A673 (cell line): ENCODE measurements at regions not wholly inside any gene's neighbourhood (a gene's known extent, or its start where the extent isn't known, plus 50 kb on each side); places are given as distances from the start of the nearest gene placed in this dataset.
"Not testable (repeated sequence)": the region's sequence is repeated elsewhere in the genome, so short reads cannot be mapped to it uniquely, and the experiment has no call there.

Experiments used
- BruUV-seq: library from RNA; stranded (reverse); fragments of 400-500 nt; replicated peaks from 2 replicates; lab custom pipeline; 2021; lab: Mats Ljungman, UMichigan
- CTCF ChIA-PET: fragments of 300-600 bp; sonication (Branson Sonifier 250); formaldehyde crosslinking; loops from one replicate; lab custom pipeline; 2022; ENCODE audit warnings: antibody characterized with exemption; lab: Charles Lee
- POLR2A ChIA-PET: fragments of 300-600 bp; sonication (Branson Sonifier 250); formaldehyde crosslinking; loops from one replicate; lab custom pipeline; 2022; ENCODE audit warnings: antibody characterized with exemption; ENCODE audit not compliant: low non-redundant PET; lab: Charles Lee
- DNase-seq: peaks from one replicate; pipeline ENCODE4 v3.0.0-alpha.2; 2015; ENCODE audit warnings: low spot score
- H3K27ac ChIP-seq: fragments of 200-600 bp; sonication (generic); 2 replicates; pipeline ENCODE4 v1.5.1; 2016; ENCODE audit warnings: mixed run types, low read depth, mild to moderate bottlenecking, mixed read lengths, antibody characterized with exemption, low read length; ENCODE audit not compliant: poor library complexity, severe bottlenecking
- H3K27me3 ChIP-seq: fragments of 200-600 bp; sonication (generic); replicated peaks from 2 replicates; pipeline ENCODE4 v1.6.1; 2017; ENCODE audit warnings: mixed run types, low read depth, mild to moderate bottlenecking, mixed read lengths, antibody characterized with exemption, low read length; ENCODE audit not compliant: insufficient read depth, poor library complexity
- H3K36me3 ChIP-seq: fragments of 200-600 bp; sonication (generic); 2 replicates; pipeline ENCODE4 v1.6.1; 2016; ENCODE audit warnings: mixed run types, mild to moderate bottlenecking, mixed read lengths, antibody characterized with exemption, low read length; ENCODE audit not compliant: insufficient read depth, poor library complexity, severe bottlenecking
- H3K4me1 ChIP-seq: fragments of 200-600 bp; sonication (generic); 2 replicates; pipeline ENCODE4 v1.6.1; 2017; ENCODE audit warnings: mixed run types, mild to moderate bottlenecking, mixed read lengths, antibody characterized with exemption, low read length; ENCODE audit not compliant: insufficient read depth, poor library complexity, severe bottlenecking
- H3K4me3 ChIP-seq: fragments of 200-600 bp; sonication (generic); 2 replicates; pipeline ENCODE4 v1.5.1; 2016; ENCODE audit warnings: low read depth, mixed run types, mild to moderate bottlenecking, mixed read lengths, low read length; ENCODE audit not compliant: poor library complexity, severe bottlenecking
- H3K9me3 ChIP-seq: fragments of 200-600 bp; sonication (generic); 2 replicates; pipeline ENCODE4 v1.6.1; 2016; ENCODE audit warnings: mixed run types, low read depth, mild to moderate bottlenecking, mixed read lengths, antibody characterized with exemption, low read length; ENCODE audit not compliant: poor library complexity, severe bottlenecking
- CTCF ChIP-seq: fragments of 300-800, 200-600 bp; sonication (generic); conservative IDR thresholded peaks from 2 replicates; pipeline ENCODE4 v1.5.1; 2017; ENCODE audit warnings: low read depth, mild to moderate bottlenecking, antibody characterized with exemption, low read length, moderate library complexity, mixed read lengths
- EZH2 ChIP-seq: fragments of 200-600 bp; sonication (generic); IDR thresholded peaks from 2 replicates; pipeline ENCODE4 v1.6.1; 2017; ENCODE audit warnings: borderline replicate concordance, low read depth, mild to moderate bottlenecking, mixed read lengths, antibody characterized with exemption, low read length; ENCODE audit not compliant: poor library complexity, severe bottlenecking
- intact Hi-C: fragments of 100-400 bp; cut with micrococcal nuclease; formaldehyde crosslinking; loops from one replicate; pipeline ENCODE4 v1.10.0; 2022; ENCODE audit not compliant: unreplicated experiment

- intact Hi-C loops, result no loop called here
- no peak for DNase-seq
- Histone ChIP-seq H3K36me3 (no peaks in the 10 kb centered on the region), H3K27me3 (no peaks in the 10 kb centered on the region), H3K4me3 (no peak overlapping the region), H3K9me3 (peaks cover 12% of the 10 kb centered on the region), H3K4me1 (no peaks in the 10 kb centered on the region), H3K27ac (no peak overlapping the region)
- POLR2A ChIA-PET, result interaction anchor here (0.6 kb wide), 1 partner anchor 36 kb away, joined by 3 read pairs; no protein-coding TSS in a partner anchor
- BruUV-seq, result no TSS peak
- TF ChIP-seq CTCF, result no peak
- no peak for TF ChIP-seq EZH2
- CTCF ChIA-PET, result no interaction called here
These were observed 817.1 kb upstream of the CDH9 start for GRCh38 chr5:27855491-27855890.

- Histone ChIP-seq H3K27me3 (no peaks in the 10 kb centered on the region), H3K4me1 (no peaks in the 10 kb centered on the region), H3K36me3 (no peaks in the 10 kb centered on the region), H3K9me3 (peaks cover 11% of the 10 kb centered on the region), H3K27ac (no peak overlapping the region), H3K4me3 (no peak overlapping the region)
- no peak for TF ChIP-seq EZH2
- TF ChIP-seq CTCF, result no peak
- DNase-seq, result no peak
- ChIA-PET POLR2A (no interaction called here), CTCF (no interaction called here)
- intact Hi-C loops, result no loop called here
- BruUV-seq, result no TSS peak
These were observed 816.0 kb upstream of the CDH9 start for GRCh38 chr5:27854243-27854852.

GRCh38 chr5:27845248-27845647 is 806.9 kb upstream of the CDH9 start:
- no TSS peak for BruUV-seq

GRCh38 chr5:27836704-27837103 is 798.3 kb upstream of the CDH9 start:
- CTCF ChIA-PET, H3K36me3 ChIP-seq, POLR2A ChIA-PET, intact Hi-C loops, H3K4me1 ChIP-seq, DNase-seq, H3K9me3 ChIP-seq, H3K27ac ChIP-seq, H3K27me3 ChIP-seq, H3K4me3 ChIP-seq, BruUV-seq: not testable (repeated sequence)

More at GRCh38 chr5:27845248-27845647, 806.9 kb upstream of the CDH9 start:
- no peaks in the 10 kb centered on the region for H3K27me3 ChIP-seq
- TF ChIP-seq CTCF (no peak), EZH2 (no peak)
- ChIA-PET CTCF (no interaction called here), POLR2A (no interaction called here)
- no peaks in the 10 kb centered on the region for H3K36me3 ChIP-seq
- H3K9me3 ChIP-seq, result peaks cover 3% of the 10 kb centered on the region
- intact Hi-C loops, result no loop called here
- H3K4me3 ChIP-seq, result no peak overlapping the region
- H3K27ac ChIP-seq, result no peak overlapping the region
- H3K4me1 ChIP-seq, result no peaks in the 10 kb centered on the region
- no peak for DNase-seq
